Hepatocyte (in vitro differentiated cells): ENCODE measurements at regions not wholly inside any gene's neighbourhood (a gene's known extent, or its start where the extent isn't known, plus 50 kb on each side); places are given as distances from the start of the nearest gene placed in this dataset.

Source experiments
- DNase-seq: peaks from one replicate; pipeline ENCODE4 v3.0.0-alpha.2; 2016; ENCODE audit warnings: low spot score
- H2AFZ ChIP-seq: fragments of 200-600 bp; sonication (generic); 2 replicates; pipeline ENCODE4 v1.6.0; 2016; ENCODE audit warnings: antibody characterized with exemption, mild to moderate bottlenecking
- H3K27ac ChIP-seq: fragments of 200-600 bp; sonication (generic); 2 replicates; pipeline ENCODE4 v1.5.1; 2016; ENCODE audit warnings: mild to moderate bottlenecking
- H3K27me3 ChIP-seq: fragments of 200-600 bp; sonication (generic); 2 replicates; pipeline ENCODE4 v1.6.1; 2016
- H3K36me3 ChIP-seq: fragments of 200-600 bp; sonication (generic); replicated peaks from 2 replicates; pipeline ENCODE4 v1.5.1; 2016; ENCODE audit warnings: low read depth; ENCODE audit not compliant: insufficient read depth
- H3K4me1 ChIP-seq: fragments of 200-600 bp; sonication (generic); 2 replicates; pipeline ENCODE4 v1.5.1; 2016; ENCODE audit warnings: mild to moderate bottlenecking, moderate library complexity; ENCODE audit not compliant: insufficient read depth
- H3K4me2 ChIP-seq: fragments of 200-600 bp; sonication (generic); 2 replicates; pipeline ENCODE4 v1.6.0; 2016
- H3K4me3 ChIP-seq: fragments of 200-600 bp; sonication (generic); 2 replicates; pipeline ENCODE4 v1.5.1; 2016; ENCODE audit warnings: mild to moderate bottlenecking
- H3K79me2 ChIP-seq: fragments of 200-600 bp; sonication (generic); 2 replicates; pipeline ENCODE4 v1.6.0; 2017; ENCODE audit warnings: mild to moderate bottlenecking
- H3K9me2 ChIP-seq: fragments of 200-600 bp; sonication (generic); replicated peaks from 2 replicates; pipeline ENCODE4 v1.6.0; 2017; ENCODE audit warnings: mild to moderate bottlenecking; ENCODE audit not compliant: insufficient read depth
- H3K9me3 ChIP-seq: fragments of 200-600 bp; sonication (generic); 2 replicates; pipeline ENCODE4 v1.5.1; 2016; ENCODE audit warnings: low read depth, mild to moderate bottlenecking
- H4K20me1 ChIP-seq: fragments of 200-600 bp; sonication (generic); 2 replicates; pipeline ENCODE4 v1.6.0; 2016; ENCODE audit warnings: mild to moderate bottlenecking; ENCODE audit not compliant: insufficient read depth, poor library complexity, severe bottlenecking
- CTCF ChIP-seq: fragments of 200-600 bp; sonication (generic); IDR thresholded peaks from 2 replicates; pipeline ENCODE4 v1.5.1; 2016; ENCODE audit warnings: antibody characterized with exemption, mild to moderate bottlenecking; ENCODE audit not compliant: poor library complexity
- EZH2 ChIP-seq: fragments of 200-600 bp; sonication (generic); IDR thresholded peaks from 2 replicates; pipeline ENCODE4 v1.6.1; 2016; ENCODE audit warnings: antibody characterized with exemption, mild to moderate bottlenecking, borderline replicate concordance
- EZH2phosphoT487 ChIP-seq: fragments of 200-600 bp; sonication (generic); IDR thresholded peaks from one replicate; pipeline ENCODE4 v1.6.1; 2018; ENCODE audit warnings: antibody characterized with exemption, mild to moderate bottlenecking, low read depth, moderate library complexity; ENCODE audit not compliant: unreplicated experiment, severe bottlenecking
- WGBS: methylation state at CpG from one replicate; pipeline ENCODE4 v1.1.6; 2016; ENCODE audit warnings: low lambda C conversion rate; ENCODE audit errors: missing lambda C conversion rate; 5-methylcytosine and 5-hydroxymethylcytosine counted together

GRCh38 chr22:48942698-48943566 is 884.7 kb downstream of the BRD1 start:
- H3K4me3 ChIP-seq = no peak overlapping the region
- no peaks in the 10 kb centered on the region for H3K36me3 ChIP-seq
- no peaks in the 10 kb centered on the region for H3K9me2 ChIP-seq
- H3K79me2 ChIP-seq = no peaks in the 10 kb centered on the region
- H3K27ac ChIP-seq = peak overlapping the region; percentile 76
- no peaks in the 10 kb centered on the region for H3K27me3 ChIP-seq
- H2AFZ ChIP-seq = no peak overlapping the region
- H3K4me2 ChIP-seq = no peak overlapping the region
- H3K9me3 ChIP-seq = no peaks in the 10 kb centered on the region
- DNase-seq = no peak
- WGBS = 71% methylated on average over 20 of the region's 21 CpGs
- H3K4me1 ChIP-seq = no peaks in the 10 kb centered on the region
- no peaks in the 10 kb centered on the region for H4K20me1 ChIP-seq
- TF ChIP-seq EZH2 = no peak
- no peak for TF ChIP-seq EZH2phosphoT487
- no peak for TF ChIP-seq CTCF

- no peak for DNase-seq
- H3K4me1 ChIP-seq = no peaks in the 10 kb centered on the region
- no peaks in the 10 kb centered on the region for H3K9me2 ChIP-seq
- H3K4me2 ChIP-seq = no peak overlapping the region
- no peak overlapping the region for H3K4me3 ChIP-seq
- H3K27me3 ChIP-seq = no peaks in the 10 kb centered on the region
- H3K27ac ChIP-seq = no peak overlapping the region
- no peaks in the 10 kb centered on the region for H4K20me1 ChIP-seq
- H3K79me2 ChIP-seq = no peaks in the 10 kb centered on the region
- no peak overlapping the region for H2AFZ ChIP-seq
- H3K9me3 ChIP-seq = no peaks in the 10 kb centered on the region
- TF ChIP-seq EZH2phosphoT487 (no peak), EZH2 (no peak), CTCF (no peak)
- H3K36me3 ChIP-seq = no peaks in the 10 kb centered on the region
- 80% methylated on average over 12 of the region's 12 CpGs for WGBS
Observed at GRCh38 chr22:48941903-48942575, 885.6 kb downstream of the BRD1 start.

- Histone ChIP-seq H4K20me1 (no peaks in the 10 kb centered on the region), H3K4me2 (no peak overlapping the region), H3K79me2 (no peaks in the 10 kb centered on the region), H3K4me1 (no peaks in the 10 kb centered on the region), H3K27me3 (no peaks in the 10 kb centered on the region), H3K9me3 (no peaks in the 10 kb centered on the region), H2AFZ (no peak overlapping the region), H3K9me2 (no peaks in the 10 kb centered on the region), H3K27ac (no peak overlapping the region), H3K4me3 (no peak overlapping the region), H3K36me3 (no peaks in the 10 kb centered on the region)
- no peak for DNase-seq
- TF ChIP-seq CTCF = no peak
- no peak for TF ChIP-seq EZH2
- TF ChIP-seq EZH2phosphoT487 = no peak
- 79% methylated on average over 22 of the region's 23 CpGs for WGBS
Observed at GRCh38 chr22:48941033-48941902, 886.4 kb downstream of the BRD1 start.
